ENCODE measurements at regions not wholly inside any gene's neighbourhood (a gene's known extent, or its start where the extent isn't known, plus 50 kb on each side); places are given as distances from the start of the nearest gene placed in this dataset.

DNA sequence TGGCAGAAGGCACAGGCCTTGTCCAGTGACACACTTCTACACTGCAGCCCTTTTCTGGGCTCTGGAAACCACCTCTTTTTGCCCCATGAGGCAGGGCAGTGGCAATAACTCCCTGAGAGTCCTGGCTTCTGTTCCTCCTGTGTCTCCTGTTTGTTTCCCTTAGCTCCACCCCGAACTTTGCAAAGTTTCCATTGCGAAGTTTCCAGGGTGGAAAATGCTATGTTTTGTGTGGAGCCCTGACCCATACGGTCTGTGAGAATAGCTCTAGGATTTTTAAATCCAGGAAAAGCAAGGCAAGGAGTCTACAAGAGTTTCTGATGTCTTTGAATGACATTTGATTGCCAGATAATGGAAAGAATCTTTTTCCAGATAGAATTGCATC is 92.2 kb upstream of the AKR1E2 start:
- TF ChIP-seq CTCF (optimal IDR thresholded peaks at IDR 0.05 in 1 of 3, IDR thresholded peaks at IDR 0.05 in 1 of 3, conservative IDR thresholded peaks at IDR 0.05 in 1 of 3; ENCODE audit: extremely low read depth in 1 of 3, insufficient read depth in 2 of 3, low read length in 3 of 3): no peak
- TF ChIP-seq EZH2 (IDR thresholded peaks at IDR 0.05; ENCODE audit: low read length): no peak

Data from keratinocyte (primary cell).